HG03139 (cell line): ENCODE measurements at regions not wholly inside any gene's neighbourhood (a gene's known extent, or its start where the extent isn't known, plus 50 kb on each side); places are given as distances from the start of the nearest gene placed in this dataset.
"Not testable (repeated sequence)": the region's sequence is repeated elsewhere in the genome, so short reads cannot be mapped to it uniquely, and the experiment has no call there.

ENCODE experiments used
- ATAC-seq: cut with Tn5 transposase; IDR thresholded peaks from one replicate; pipeline ENCODE4 v1.9.1; 2021; ENCODE audit not compliant: unreplicated experiment

DNA sequence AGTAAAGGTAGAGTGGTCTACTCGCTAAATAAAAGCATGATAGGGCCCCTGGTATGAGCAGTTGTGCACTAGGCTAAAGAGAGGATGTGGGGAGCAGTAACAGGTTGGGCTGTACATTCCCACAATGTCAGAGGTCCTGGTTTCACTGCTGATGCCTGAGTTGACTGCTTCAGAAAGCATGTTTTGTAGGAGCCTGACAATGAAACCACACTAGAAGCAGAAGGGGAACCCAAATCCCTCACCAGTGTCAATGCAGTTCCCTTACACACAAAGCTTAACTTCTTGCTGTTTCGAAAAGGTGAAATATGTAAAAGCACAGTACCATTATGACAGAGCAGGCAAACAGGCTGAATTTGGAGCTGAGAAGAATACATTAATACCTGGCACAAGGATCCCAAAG lies 291.7 kb upstream of the KYNU start:
- peak; percentile 62 for ATAC-seq

DNA sequence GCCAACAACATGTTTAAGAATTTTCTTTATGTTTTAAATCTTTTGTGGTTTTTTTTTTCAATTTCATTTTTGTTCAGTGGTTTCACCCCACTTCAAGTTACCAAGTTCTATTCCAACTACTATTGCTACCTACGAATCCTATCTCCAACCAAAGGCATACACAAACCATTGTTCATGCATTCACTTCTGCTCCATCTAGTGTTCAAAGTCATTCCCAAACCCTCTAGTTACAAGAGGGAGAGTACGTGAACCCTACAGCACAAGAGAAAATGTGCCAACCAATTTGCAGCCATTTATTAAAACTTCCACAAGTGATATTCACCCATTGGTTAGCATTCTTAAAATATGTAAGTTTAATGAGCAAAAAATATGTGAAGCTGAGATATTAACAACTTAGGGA lies 295.1 kb upstream of the KYNU start:
- ATAC-seq = no peak

DNA sequence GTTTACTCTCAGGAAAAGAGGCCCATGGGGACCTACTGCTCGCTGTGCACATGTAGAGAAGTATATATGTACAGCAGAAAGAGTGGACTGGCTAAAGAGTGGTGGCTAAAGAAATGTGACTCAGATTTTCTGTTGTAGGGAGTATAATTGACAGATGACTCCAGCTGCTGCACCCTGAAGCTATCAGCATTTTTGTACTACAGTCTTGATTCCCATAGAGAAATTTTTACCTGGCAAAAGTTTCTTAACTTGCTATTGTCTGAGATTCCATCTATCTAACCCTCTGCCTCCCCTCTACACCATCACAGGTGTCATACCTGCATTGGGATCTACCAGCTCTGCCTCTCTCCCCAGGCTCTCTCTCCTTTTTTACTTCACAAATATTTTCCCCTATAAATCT lies 296.0 kb upstream of the KYNU start:
- no peak for ATAC-seq

DNA sequence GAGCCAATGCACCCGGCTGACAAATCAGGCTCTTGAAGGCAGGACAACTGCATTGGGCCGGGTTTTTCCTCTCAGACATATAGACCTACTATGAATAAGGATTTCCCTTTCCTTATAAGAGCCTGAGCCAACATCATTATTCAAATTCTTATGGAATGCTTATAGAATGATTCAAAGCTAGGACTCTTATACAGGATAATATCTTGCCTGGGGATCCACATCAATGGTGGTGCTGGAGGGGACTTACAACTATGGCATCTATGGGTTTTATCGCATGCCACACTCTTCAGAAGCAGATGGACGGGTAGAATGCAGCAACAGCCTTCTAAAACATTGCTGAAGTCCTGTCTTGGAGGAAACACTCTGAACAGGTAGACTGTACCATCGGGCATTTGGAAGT lies 296.8 kb upstream of the KYNU start:
- no peak for ATAC-seq

DNA sequence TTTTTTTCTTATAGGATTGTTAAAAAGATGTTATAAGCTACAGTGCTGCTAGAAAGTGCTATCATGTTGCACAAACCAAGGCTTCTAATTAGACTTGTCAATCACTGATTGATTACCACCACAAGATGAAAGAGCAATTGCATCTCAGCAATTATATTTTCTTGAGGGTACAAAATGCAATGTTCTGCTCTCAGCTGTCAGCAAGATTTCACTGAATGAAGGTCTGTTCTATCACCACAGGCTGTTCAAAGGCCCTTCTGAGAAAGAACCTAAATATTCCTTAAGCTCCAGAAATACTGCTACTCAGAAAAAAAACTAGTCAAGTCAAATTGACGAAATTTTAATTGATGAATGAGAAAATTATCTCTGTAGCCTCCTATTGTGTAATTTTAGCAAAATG lies 301.9 kb upstream of the KYNU start:
- no peak for ATAC-seq

DNA sequence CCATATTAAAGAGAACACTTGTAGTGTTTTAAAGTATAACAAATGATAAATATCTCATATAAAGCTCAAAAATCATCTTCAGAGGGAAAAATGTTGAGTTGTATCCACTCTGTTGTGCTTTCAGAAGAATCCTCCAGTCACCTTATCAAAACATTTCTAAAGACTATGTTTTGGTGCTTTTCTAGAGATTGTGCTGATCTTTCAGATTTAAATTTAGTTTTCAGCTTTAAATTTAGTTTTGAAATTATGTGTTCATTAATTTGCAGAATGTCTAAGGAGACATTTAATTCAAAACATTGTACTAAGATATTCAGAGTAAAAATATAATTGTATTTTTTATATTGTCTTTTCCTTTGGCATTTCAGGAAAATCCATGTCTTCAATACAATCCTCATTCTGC lies 303.1 kb upstream of the KYNU start:
- ATAC-seq = no peak

DNA sequence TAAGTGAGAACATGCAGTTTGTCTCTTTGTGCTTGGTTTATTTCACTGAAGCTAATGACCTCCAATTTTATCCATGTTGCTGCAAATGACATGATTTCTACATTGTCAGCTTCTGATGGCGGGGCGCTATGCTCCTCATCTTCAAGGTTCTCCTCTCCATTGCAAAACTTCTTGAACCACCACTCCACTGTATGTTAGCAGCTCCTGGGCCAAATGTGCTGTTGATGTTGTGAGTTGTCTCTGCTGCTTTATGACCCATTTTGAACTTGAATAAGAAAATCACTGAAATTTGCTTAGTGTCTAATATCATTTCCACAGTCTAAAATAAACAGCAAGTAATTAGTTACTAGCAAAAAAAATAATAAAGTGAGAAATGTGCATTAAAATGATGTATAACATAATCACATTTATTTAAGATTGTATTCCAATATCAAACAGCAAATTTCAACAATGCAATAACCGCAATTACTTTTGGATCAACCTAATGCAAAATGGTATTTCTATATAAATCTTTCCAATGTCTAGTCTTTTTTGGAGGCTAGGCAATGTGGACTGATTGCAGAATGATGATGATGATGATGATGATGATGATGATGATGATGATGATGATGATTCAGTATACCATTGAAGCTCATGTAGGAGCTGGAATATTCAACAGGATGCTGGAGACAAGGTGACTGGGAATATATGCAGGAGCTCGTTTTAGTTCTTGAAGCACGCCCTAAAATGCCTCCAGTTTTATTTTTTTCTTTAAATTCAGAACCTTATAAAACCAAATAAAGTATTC lies 304.9 kb upstream of the KYNU start:
- ATAC-seq = no peak

DNA sequence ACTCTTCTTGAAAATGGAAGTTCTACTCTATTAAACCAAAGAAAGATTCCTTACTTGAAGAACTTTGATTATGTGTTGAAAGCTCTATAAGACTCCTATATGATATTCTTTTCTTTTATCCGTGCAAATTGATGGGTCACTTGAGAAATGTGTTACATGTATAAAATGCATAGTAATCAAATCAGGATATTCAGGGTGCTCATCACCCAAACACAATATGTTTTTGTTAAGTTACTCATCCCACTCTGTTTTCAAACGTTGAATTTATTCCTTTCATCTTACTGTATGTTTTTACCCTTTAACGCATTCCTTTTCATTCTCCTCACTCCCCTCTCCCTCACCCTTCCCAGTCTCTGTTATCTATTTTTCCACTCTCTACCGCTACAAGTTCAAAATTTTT lies 305.5 kb upstream of the KYNU start:
- no peak for ATAC-seq

DNA sequence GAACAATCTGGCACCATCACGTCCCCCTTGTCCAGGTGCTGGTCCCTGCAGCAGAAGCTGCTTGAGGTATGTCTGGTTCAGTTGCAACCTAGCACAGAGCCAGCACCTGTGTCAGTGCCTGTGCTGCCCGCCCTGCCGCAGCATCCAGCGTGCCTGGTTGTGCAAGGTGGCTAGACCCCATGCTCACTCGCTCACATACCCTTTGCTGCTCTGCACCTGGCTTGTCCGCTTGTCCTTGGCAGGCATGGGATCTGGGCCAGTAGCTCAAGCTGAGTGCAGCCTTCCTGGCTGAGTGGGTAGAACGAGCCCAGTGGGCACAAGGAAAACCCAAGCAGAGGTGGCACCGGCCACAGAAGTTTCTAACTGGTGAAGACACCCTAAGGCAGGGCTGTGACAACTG lies 314.6 kb upstream of the KYNU start:
- ATAC-seq = no peak

DNA sequence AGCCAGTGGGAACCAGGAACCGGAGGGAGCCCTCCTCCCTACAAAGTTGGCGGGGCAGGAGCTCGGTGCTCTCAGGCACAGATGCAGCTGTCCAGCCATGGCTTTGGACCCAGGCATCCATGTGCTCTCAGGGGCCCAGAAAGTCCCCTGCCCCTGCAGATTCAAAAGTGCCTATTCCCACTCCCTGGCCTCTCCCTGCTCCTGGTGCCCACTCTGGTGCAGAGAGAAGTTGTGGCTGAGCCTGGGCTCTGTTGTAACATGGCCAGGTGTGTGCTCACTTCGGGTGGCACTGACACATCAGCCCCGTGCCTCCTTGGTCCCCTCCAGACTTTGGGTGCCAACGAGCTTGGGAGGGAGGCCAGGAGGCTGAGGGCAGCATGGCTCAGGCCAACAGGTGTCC lies 315.8 kb upstream of the KYNU start:
- no peak for ATAC-seq

DNA sequence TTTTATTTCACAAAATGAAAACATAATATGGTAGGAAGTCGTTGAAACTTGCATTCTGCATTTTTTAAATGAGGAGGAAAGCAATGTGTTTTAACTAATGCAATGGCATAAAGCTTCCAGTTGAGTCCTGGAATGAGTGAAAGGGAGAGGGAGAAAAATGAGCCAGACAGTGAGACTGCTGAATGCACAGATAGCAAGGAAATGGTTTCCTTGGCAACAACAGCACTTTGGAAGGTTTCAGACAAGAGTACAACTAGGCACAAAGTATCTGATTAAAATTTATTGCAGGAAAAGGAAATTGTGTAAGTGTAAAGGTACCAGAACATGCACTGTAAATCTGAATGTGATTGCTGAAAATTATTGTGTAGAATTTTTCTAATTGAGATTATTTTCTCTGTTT lies 320.1 kb upstream of the KYNU start:
- ATAC-seq = no peak

DNA sequence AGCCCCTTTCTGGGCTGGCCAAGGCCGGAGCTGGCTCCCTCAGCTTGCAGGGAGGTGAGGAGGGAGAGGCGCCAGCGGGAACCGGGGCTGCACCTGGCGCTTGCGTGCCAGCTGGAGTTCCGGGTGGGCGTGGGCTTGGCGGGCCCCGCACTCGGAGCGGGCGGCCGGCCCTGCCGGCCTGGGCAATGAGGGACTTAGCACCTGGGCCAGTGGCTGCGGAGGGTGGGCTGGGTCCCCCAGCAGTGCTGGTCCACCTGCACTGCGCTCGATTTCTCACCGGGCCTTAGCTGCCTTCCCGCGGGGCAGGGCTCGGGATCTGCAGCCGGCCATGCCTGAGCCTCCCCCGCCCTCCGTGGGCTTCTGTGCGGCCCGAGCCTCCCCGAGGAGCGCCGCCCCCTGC lies 331.5 kb upstream of the KYNU start:
- not testable (repeated sequence) for ATAC-seq

DNA sequence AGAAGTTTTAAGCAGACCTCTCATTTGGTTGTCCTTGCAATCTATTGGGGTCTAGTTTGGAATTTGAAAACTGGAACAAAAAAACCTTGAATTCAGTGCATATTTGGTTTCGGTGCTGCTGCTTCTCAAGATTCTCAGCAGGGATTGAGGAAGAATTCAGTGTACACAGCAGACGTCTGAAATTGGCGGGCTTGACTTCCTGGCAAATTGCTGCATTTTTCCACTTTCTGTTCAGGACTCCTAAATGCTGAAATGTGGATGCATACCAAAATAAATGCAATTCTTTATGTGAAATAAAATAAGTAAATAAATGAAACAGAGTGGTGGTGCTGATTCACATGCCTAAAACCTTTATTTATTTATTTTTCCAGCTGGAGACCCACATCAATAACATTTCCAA lies 332.4 kb upstream of the KYNU start:
- no peak for ATAC-seq

DNA sequence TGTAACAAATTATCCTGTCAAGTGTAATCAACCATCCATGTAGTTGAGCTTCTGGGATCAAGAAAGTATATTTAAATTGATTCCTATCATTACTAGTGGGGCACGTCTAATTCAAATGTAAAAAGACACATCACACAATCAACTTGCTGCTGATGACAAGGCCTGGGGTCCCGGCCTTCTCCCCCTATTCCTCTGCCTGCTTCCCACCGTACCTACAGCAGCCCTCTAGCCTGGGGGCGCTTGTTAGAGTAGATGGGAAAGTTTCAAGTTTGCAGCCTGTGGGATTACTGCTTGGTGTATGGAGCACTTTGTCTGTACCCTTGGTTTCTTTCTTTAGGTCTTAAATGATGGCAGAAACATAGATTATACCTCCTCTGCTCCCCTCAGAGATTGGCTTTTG lies 333.3 kb upstream of the KYNU start:
- no peak for ATAC-seq

DNA sequence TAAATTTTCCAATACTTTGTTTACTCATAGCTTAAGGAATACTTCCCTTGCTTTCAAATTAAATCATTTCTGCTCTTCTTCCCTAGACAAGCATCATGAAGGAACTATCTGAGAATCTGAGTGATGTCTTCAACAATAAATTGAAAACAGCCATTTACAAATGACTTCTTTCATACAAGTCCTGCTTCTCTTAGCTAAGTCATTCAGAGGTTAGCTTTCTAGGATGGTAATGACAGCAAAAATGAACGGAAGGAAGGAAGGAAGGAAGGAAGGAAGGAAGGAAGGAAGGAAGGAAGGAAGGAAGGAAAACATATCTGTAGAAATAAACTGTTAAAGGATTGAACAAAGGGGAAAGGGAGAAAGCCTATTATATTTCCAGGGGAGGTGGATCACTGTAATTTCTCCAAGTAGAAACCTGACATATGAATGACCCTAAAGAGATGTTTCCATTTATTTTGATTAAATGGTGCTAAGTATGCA lies 335.0 kb upstream of the KYNU start:
- no peak for ATAC-seq

DNA sequence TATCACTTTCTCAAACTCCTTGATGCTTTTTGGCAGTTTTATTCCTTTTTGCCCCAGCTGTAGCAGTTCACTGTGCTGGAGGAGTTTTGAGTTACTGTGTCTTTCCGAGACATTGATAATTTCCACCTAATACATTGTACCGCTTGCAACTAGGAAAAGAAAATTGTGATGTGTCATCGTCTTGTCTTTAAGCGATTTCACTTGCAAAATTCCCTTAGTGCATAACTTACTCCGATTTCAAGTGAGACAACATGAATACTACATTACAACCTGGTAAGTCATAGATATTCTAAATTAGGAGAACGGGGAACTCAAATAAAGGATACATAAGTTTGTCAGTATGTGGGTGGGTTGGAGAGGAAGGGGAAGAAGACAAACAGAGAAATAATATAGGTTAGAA lies 340.5 kb upstream of the KYNU start:
- no peak for ATAC-seq

DNA sequence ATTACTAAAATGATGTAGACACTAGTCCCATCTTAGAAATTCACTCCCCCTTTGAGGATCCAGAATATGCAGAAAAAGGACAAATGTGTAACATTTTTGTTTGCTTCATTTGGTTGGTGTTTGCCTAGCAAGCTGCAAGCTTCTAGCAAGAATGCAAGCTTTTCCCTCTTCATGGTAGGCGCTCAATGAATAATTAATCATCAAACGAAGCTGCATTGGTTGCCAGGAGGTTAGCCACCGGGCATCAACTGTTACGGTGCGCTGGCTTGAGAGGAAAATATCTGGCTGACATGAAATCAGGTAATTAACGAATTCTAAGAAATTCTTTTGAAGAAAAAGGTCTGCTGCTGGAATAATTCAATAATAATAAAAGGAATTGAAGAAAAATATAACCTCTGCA lies 341.0 kb upstream of the KYNU start:
- no peak for ATAC-seq

DNA sequence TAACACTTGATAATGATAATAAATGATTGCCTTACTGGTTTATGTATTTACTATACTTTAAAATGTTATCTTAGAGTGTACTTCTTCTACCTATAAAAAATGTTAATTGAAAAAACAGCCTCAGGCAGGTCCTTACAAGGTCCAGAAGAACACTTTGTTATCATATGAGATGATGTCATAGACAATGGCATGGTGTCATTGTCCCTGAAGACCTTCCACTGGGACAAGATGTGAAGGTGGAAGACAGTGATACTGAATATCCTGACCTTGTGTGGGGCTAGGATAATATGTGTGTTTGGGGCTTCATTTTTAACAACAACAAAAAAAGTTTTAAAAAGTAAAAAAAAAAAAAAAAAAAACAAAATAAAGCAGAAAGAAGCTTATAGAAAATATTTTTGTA lies 342.2 kb upstream of the KYNU start:
- no peak for ATAC-seq

DNA sequence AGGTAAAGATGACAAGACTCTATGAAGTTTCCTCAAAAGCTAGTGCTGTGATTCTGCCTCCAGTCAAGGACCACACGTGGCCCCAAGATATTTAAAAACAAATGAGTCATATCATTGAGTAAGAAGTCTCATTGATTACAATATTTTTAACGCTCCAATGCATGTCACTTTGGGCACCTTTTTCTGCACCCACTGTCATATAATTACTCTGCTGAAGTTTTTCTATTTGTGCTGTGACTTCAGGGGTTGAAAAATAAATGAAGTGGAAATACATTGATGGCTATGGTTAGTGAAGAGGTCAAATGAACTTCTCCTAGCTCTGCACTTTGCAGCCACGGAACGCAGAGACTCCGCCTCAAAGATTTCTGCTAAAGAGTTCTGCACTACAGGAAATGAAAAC lies 344.3 kb upstream of the KYNU start:
- ATAC-seq = no peak

DNA sequence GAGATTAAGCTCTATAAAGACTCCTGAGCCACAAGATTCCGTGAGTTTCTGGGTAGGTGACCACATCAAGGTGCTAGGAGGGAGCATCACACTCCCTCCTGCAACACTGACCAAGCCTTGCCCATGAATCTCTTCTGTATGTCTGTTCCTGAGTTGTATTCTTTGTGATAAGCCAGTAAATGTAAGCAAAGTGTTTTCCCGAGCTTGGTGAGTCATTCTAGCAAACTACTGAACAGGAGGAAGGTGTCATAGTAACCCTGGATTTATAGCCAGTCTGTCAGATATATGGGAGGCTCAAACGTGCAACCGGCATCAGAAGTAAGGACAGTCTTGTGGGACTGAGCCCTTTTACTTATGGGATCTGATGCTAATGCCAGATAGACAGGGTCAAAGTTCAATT lies 346.1 kb upstream of the KYNU start:
- no peak for ATAC-seq

DNA sequence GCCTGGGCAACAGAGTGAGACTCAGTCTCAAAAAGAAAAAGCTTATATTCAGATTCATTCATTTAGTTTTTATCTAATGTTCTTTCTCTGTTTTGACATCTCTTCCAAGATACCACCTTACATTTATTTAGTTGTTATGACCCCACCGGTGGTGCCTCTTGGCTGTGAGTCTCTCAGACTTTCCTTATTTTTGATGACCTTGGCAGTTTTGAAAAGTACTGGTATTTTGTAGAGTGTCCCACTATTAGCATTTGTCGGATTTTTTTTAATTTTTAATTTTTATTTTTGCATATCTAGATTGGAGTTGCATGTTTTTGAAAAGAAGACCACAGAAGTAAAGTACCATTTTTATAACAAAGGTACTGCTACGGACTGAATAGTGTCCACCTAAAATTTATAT lies 351.7 kb upstream of the KYNU start:
- no peak for ATAC-seq

DNA sequence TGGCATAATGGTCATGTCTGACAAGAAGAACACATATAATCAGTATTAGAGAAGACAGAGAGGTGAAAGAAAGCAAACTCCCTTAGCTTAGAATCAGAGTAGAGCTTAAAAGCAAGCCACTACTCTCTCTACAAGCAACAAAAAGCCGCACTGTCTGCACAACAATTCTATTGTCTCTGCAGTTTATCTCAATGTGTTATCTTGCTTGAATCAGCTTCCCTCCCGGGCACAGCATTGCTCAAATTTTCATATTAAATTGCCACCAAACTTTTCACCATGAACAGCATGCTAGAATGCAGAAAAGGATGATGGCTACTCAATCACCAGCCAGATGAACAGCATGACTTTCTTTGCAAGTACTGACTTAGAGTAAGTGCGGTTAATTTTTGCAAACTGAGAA lies 356.0 kb upstream of the KYNU start:
- ATAC-seq = no peak

DNA sequence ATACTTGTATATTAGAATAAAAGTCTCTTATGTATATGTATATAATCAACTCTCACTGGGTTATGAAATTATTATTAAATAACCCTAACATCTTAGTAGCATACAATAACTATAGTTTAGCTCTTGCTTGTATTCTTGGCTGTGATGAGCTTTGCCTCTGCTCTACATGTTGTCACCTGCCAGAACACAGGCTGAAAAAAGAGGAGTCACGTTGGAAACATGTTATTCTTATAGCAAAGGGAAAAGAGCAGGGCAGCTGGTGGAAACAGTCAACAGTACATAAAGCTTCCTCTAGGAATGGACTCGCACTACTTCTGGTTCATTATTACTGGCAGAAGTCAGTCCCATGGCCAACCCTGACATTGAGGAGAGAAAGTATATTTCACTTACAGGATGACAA lies 362.0 kb upstream of the KYNU start:
- ATAC-seq = no peak
